ENCODE measurements at regions not wholly inside any gene's neighbourhood (a gene's known extent, or its start where the extent isn't known, plus 50 kb on each side); places are given as distances from the start of the nearest gene placed in this dataset.

GRCh38 chr18:57286949-57287348 is 65.4 kb upstream of the ST8SIA3 start:
- TF ChIP-seq CTCF (IDR thresholded peaks at IDR 0.05; ENCODE audit: unreplicated experiment), result no peak
- Mint-ChIP-seq H3K27ac (no peak overlapping the region), H3K36me3 (ENCODE audit: insufficient read depth) (peaks cover 3% of the 10 kb centered on the region), H3K9me3 (ENCODE audit: low read depth) (peaks cover 10% of the 10 kb centered on the region), H3K4me3 (ENCODE audit: low read depth) (no peak overlapping the region), H3K27me3 (peaks cover 13% of the 10 kb centered on the region), H3K4me1 (ENCODE audit: low read depth) (no peaks in the 10 kb centered on the region)
- DNase-seq (ENCODE audit: low spot score, unreplicated experiment), result no peak

GRCh38 chr18:57287766-57288165 is 64.6 kb upstream of the ST8SIA3 start:
- peaks cover 10% of the 10 kb centered on the region for H3K9me3 Mint-ChIP-seq (ENCODE audit: low read depth)
- H3K4me3 Mint-ChIP-seq (ENCODE audit: low read depth), result no peak overlapping the region
- peaks cover 15% of the 10 kb centered on the region for H3K27me3 Mint-ChIP-seq
- peaks cover 3% of the 10 kb centered on the region for H3K36me3 Mint-ChIP-seq (ENCODE audit: insufficient read depth)
- H3K27ac Mint-ChIP-seq, result no peak overlapping the region
- TF ChIP-seq CTCF (IDR thresholded peaks at IDR 0.05; ENCODE audit: unreplicated experiment), result no peak
- no peaks in the 10 kb centered on the region for H3K4me1 Mint-ChIP-seq (ENCODE audit: low read depth)
- DNase-seq (ENCODE audit: low spot score, unreplicated experiment), result no peak

GRCh38 chr18:57294547-57294946 is 57.8 kb upstream of the ST8SIA3 start:
- Mint-ChIP-seq H3K4me3 (ENCODE audit: low read depth) (no peak overlapping the region), H3K27ac (no peak overlapping the region), H3K4me1 (ENCODE audit: low read depth) (peaks cover 6% of the 10 kb centered on the region), H3K9me3 (ENCODE audit: low read depth) (peaks cover under 1% of the 10 kb centered on the region), H3K36me3 (ENCODE audit: insufficient read depth) (peaks cover 2% of the 10 kb centered on the region), H3K27me3 (peaks cover 3% of the 10 kb centered on the region)
- TF ChIP-seq CTCF (IDR thresholded peaks at IDR 0.05; ENCODE audit: unreplicated experiment), result no peak
- no peak for DNase-seq (ENCODE audit: low spot score, unreplicated experiment)

- Mint-ChIP-seq H3K36me3 (ENCODE audit: insufficient read depth) (no peaks in the 10 kb centered on the region), H3K4me1 (ENCODE audit: low read depth) (peaks cover 6% of the 10 kb centered on the region), H3K27ac (no peak overlapping the region), H3K27me3 (peaks cover 3% of the 10 kb centered on the region), H3K4me3 (ENCODE audit: low read depth) (no peak overlapping the region), H3K9me3 (ENCODE audit: low read depth) (no peaks in the 10 kb centered on the region)
- DNase-seq (ENCODE audit: low spot score, unreplicated experiment), result no peak
- TF ChIP-seq CTCF (IDR thresholded peaks at IDR 0.05; ENCODE audit: unreplicated experiment), result no peak
Measured at GRCh38 chr18:57296336-57296735, 56.0 kb upstream of the ST8SIA3 start.

GRCh38 chr18:57297306-57297705 is 55.1 kb upstream of the ST8SIA3 start:
- Mint-ChIP-seq H3K4me1 (ENCODE audit: low read depth) (peaks cover 6% of the 10 kb centered on the region), H3K9me3 (ENCODE audit: low read depth) (no peaks in the 10 kb centered on the region), H3K36me3 (ENCODE audit: insufficient read depth) (no peaks in the 10 kb centered on the region), H3K27ac (no peak overlapping the region), H3K4me3 (ENCODE audit: low read depth) (no peak overlapping the region), H3K27me3 (peaks cover 6% of the 10 kb centered on the region)
- no peak for TF ChIP-seq CTCF (IDR thresholded peaks at IDR 0.05; ENCODE audit: unreplicated experiment)
- no peak for DNase-seq (ENCODE audit: low spot score, unreplicated experiment)
